HUDEP-2 (cell line): ENCODE measurements at regions not wholly inside any gene's neighbourhood (a gene's known extent, or its start where the extent isn't known, plus 50 kb on each side); places are given as distances from the start of the nearest gene placed in this dataset.

Experiments
- DNase-seq, 76 experiments: peaks; one replicate each; lab custom pipeline; 2025; ENCODE audit not compliant: unreplicated experiment in 76 of 76; lab: John Stamatoyannopoulos, UW

GRCh38 chr12:92034858-92035401 is 110.7 kb downstream of the BTG1 start:
- peak in 1 of 76 experiments; percentile 7 for DNase-seq

- DNase-seq, result no peak
Measured at GRCh38 chr12:92034083-92034482, 111.6 kb downstream of the BTG1 start.

- no peak for DNase-seq
Measured at GRCh38 chr12:92032965-92033364, 112.7 kb downstream of the BTG1 start.

GRCh38 chr12:92032101-92032500 is 113.5 kb downstream of the BTG1 start:
- DNase-seq, result no peak

- peak in 18 of 76 experiments; percentile 1 to 60 (median 8) for DNase-seq
Measured at GRCh38 chr12:92030618-92031017, 115.0 kb downstream of the BTG1 start.

GRCh38 chr12:92029902-92030586 is 115.6 kb downstream of the BTG1 start:
- DNase-seq, result no peak

- DNase-seq, result no peak
Measured at GRCh38 chr12:92029136-92029535, 116.5 kb downstream of the BTG1 start.

GRCh38 chr12:92028441-92028709 is 117.3 kb downstream of the BTG1 start:
- DNase-seq, result peak in 2 of 76 experiments; percentile 1 to 8

- no peak for DNase-seq
Measured at GRCh38 chr12:92027701-92028440, 117.8 kb downstream of the BTG1 start.

- DNase-seq, result no peak
Measured at GRCh38 chr12:92027243-92027642, 118.4 kb downstream of the BTG1 start.

- no peak for DNase-seq
Measured at GRCh38 chr12:92025462-92026207, 120.0 kb downstream of the BTG1 start.

GRCh38 chr12:92022093-92022492 is 123.6 kb downstream of the BTG1 start:
- DNase-seq, result no peak

- DNase-seq, result no peak
Measured at GRCh38 chr12:92021666-92022035, 124.0 kb downstream of the BTG1 start.

GRCh38 chr12:92020983-92021665 is 124.5 kb downstream of the BTG1 start:
- DNase-seq, result no peak

- DNase-seq, result no peak
Measured at GRCh38 chr12:92019491-92020277, 126.0 kb downstream of the BTG1 start.

GRCh38 chr12:92012691-92013090 is 133.0 kb downstream of the BTG1 start:
- DNase-seq, result no peak

GRCh38 chr12:92010853-92011701 is 134.6 kb downstream of the BTG1 start:
- no peak for DNase-seq

- DNase-seq, result no peak
Measured at GRCh38 chr12:92010368-92010767, 135.3 kb downstream of the BTG1 start.

- DNase-seq, result no peak
Measured at GRCh38 chr12:92008345-92008744, 137.3 kb downstream of the BTG1 start.
